GM21619 (cell line): ENCODE measurements at regions not wholly inside any gene's neighbourhood (a gene's known extent, or its start where the extent isn't known, plus 50 kb on each side); places are given as distances from the start of the nearest gene placed in this dataset.

ENCODE experiments used
- ATAC-seq: cut with Tn5 transposase; IDR thresholded peaks from one replicate; pipeline ENCODE4 v1.9.1; 2021; ENCODE audit not compliant: unreplicated experiment

GRCh38 chr11:123305601-123306375, 110.7 kb upstream of the CLMP start:
- no peak for ATAC-seq

GRCh38 chr11:123304828-123305466, 109.9 kb upstream of the CLMP start:
- no peak for ATAC-seq

- no peak for ATAC-seq
These were observed 108.9 kb upstream of the CLMP start for GRCh38 chr11:123303924-123304323.

- ATAC-seq, result peak; percentile 56
These were observed 107.7 kb upstream of the CLMP start for GRCh38 chr11:123302751-123303195.

GRCh38 chr11:123301696-123302400, 106.8 kb upstream of the CLMP start:
- ATAC-seq, result peak; percentile 65

GRCh38 chr11:123301013-123301591, 106.1 kb upstream of the CLMP start:
- no peak for ATAC-seq

- no peak for ATAC-seq
These were observed 104.7 kb upstream of the CLMP start for GRCh38 chr11:123299721-123300120.

- ATAC-seq, result no peak
These were observed 103.7 kb upstream of the CLMP start for GRCh38 chr11:123298488-123299447.

GRCh38 chr11:123292647-123293046, 97.6 kb upstream of the CLMP start:
- no peak for ATAC-seq

GRCh38 chr11:123291201-123291869, 96.3 kb upstream of the CLMP start:
- ATAC-seq, result no peak

GRCh38 chr11:123286761-123287160, 91.7 kb upstream of the CLMP start:
- ATAC-seq, result no peak

- ATAC-seq, result no peak
These were observed 91.2 kb upstream of the CLMP start for GRCh38 chr11:123286255-123286654.

GRCh38 chr11:123284454-123284853, 89.4 kb upstream of the CLMP start:
- no peak for ATAC-seq

GRCh38 chr11:123282597-123282996, 87.5 kb upstream of the CLMP start:
- ATAC-seq, result no peak

- no peak for ATAC-seq
These were observed 78.6 kb upstream of the CLMP start for GRCh38 chr11:123273616-123274015.

- no peak for ATAC-seq
These were observed 77.5 kb upstream of the CLMP start for GRCh38 chr11:123272565-123272964.

- ATAC-seq, result no peak
These were observed 73.1 kb upstream of the CLMP start for GRCh38 chr11:123268156-123268555.

- ATAC-seq, result no peak
These were observed 70.9 kb upstream of the CLMP start for GRCh38 chr11:123265951-123266350.

- ATAC-seq, result no peak
These were observed 69.4 kb upstream of the CLMP start for GRCh38 chr11:123264431-123264780.
